NCI-H1436 (cell line): ENCODE measurements at regions not wholly inside any gene's neighbourhood (a gene's known extent, or its start where the extent isn't known, plus 50 kb on each side); places are given as distances from the start of the nearest gene placed in this dataset.
A peak's percentile ranks its signal among the peaks of the same experiment; 100 is the strongest.
"Not testable (repeated sequence)": the region's sequence is repeated elsewhere in the genome, so short reads cannot be mapped to it uniquely, and the experiment has no call there.

ENCODE experiments used
- DNase-seq: peaks from one replicate; lab custom pipeline; 2025; lab: John Stamatoyannopoulos, UW

- DNase-seq, result no peak
Observed at GRCh38 chr10:32141018-32141807, 85.0 kb upstream of the KIF5B start.

- DNase-seq, result no peak
Observed at GRCh38 chr10:32140403-32140802, 84.2 kb upstream of the KIF5B start.

- no peak for DNase-seq
Observed at GRCh38 chr10:32139223-32140073, 83.2 kb upstream of the KIF5B start.

DNA sequence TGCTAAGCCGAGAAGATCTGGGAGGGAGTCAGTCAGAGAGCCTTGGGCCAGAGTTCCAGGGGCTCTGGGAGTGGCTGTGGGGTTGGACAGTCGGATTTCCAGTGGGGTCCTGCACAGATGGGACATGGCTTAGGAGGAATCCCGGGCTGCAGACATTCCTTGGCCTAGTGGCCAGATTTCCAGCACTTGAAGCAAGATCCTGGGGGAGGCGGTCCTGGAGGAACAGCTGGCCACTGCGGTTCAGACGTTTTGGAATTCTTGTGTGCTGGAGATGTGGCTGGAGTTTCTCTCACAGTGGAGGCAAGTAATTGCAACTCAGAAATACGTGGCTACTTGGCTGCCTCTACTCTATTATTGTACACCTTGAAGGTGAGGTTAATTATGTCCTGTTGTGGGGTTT lies 80.7 kb upstream of the KIF5B start:
- not testable (repeated sequence) for DNase-seq

DNA sequence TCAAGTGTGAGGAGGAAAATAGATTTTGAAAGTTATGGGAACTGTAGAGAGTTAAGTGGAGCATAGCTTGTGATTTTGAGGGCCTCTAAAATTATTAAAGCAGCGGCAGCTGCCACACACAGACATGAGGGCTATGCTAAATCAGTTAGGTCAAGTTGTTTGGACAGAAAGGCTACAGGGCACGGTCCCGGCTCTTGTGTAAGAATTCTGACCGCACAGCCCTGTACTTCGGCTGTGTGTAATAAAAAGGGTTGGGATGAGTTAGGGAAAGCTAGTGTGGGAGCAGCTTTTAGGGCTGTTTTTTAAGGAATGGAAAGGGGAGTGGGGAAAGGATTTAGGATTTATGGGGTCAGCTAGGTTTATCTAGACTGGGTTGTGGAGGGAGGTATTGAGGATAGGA lies 79.6 kb upstream of the KIF5B start:
- DNase-seq, result not testable (repeated sequence)

DNA sequence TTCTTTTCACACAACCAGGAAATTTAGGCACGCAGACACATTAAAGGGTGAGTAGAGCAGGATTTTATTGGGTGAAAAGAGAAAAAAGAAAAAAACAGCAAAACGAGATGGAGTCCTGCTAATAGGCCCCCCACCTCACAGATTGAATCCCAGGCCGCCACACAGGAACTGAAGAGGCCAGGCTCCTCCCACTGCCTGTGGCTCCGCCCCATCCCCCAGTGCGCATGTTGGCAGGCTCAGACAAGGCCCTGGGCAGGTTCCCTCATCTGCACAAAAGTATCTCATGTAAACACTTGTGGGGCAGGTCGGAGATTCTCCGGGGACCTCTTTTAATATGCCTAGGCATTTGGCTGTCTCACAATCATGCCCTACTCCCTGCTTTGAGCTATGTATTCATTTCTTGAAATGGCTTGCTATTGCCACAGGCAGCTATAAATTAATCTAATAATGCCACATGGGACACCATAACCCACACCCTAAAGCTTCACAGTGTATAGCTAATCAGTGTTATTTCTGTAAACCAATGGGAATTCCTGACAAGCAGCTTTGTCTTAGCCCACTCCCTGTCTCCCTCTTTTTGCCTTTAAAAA lies 76.2 kb upstream of the KIF5B start:
- peak; percentile 31 for DNase-seq

DNA sequence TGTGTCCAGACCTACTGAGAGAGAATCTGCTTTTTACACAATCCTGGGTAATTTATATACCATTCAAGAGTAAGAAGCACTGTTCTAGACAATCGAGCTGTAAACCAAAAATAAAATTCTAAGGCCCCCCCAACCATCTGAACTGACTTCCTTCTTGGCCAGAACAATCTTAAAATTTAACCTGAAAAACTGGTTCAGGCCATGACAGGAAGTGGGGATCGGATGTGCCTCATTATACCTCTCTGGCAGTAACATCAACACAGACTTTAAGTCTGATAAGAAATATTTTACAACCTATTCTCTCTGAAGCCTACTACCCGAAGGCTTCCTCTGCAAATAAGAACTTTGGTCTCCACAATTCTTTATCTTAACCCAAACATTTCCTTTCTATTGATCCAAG lies 75.2 kb upstream of the KIF5B start:
- DNase-seq, result no peak

DNA sequence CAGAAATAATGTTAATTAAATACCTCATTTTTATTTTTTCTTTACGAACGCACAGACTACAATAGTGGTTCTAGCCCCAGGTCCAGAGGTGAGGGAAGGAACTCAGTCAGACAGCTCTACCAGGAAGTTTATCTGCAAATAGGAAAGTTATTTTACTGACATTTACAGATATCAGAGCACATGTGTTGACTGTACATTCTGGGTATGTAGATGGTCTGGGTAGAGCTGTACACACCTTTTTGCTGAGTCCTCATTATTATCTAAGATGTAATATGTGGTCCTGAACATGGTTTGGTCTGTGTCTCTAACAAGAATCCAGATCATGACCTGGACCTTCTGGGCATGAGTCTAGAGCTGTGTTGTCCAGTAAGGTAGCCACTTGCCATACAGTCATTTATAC lies 74.6 kb upstream of the KIF5B start:
- no peak for DNase-seq

- no peak for DNase-seq
Observed at GRCh38 chr10:32125023-32125422, 68.8 kb upstream of the KIF5B start.

- DNase-seq, result no peak
Observed at GRCh38 chr10:32123021-32123420, 66.8 kb upstream of the KIF5B start.

- DNase-seq, result no peak
Observed at GRCh38 chr10:32121648-32122047, 65.4 kb upstream of the KIF5B start.

DNA sequence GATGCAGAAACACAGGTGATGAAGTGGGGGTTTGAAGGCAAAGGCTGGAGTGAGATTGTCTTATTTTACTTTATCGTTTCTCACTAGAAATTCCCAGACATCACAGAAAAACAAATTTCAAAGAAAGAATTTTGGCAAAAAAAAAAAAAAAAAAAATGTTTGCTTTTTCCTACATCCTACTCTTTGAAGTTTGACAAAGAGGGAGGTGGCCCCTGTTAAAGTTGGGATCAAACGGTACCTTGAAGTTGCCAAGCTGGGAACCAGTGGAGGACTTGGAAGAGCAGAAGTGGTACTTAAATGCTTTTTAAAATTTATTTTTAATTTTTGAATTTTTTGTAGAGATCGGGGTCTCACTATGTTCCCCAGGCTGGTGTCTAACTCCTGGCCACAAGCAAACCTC lies 63.9 kb upstream of the KIF5B start:
- DNase-seq, result no peak

DNA sequence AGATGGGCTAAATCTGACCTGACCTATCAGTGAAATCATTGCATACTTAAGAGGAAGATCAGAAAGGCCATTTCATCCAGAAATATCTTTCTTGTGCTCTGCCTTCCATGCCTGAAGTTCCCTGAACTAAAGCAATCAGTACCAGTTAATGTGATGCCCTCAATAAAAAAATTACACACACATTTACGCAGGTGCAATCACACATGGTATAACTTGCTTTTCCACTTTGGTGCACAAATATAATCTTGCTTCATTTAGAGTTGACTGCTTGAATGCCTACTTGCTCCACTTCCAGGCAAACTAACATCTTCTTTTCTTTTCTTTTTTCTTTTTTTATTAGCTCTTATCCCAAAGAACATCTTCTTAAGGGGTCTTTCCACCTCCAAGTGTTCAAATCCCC lies 58.3 kb upstream of the KIF5B start:
- DNase-seq, result no peak

DNA sequence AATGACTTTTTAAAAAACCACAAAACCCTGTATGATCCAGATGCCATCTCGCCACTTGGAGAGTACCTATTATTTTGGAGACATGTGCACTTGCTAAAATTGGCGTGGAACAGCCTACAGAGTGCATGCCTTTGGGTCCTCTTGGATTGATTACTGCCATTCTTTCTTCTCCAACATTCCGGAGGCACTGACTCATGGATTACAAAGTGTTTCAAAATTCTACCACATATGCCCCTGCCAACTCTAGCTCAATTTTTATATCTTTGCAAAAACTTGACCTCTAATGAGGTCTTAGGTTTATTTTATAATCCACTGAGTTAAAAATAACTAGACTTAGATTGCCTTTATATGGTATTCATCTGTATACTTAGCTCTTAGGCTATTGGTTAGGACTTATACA lies 55.8 kb upstream of the KIF5B start:
- DNase-seq, result no peak

GRCh38 chr10:32111585-32111984 lies 55.4 kb upstream of the KIF5B start:
- DNase-seq, result no peak

GRCh38 chr10:32110790-32111189 lies 54.6 kb upstream of the KIF5B start:
- no peak for DNase-seq

- no peak for DNase-seq
Observed at GRCh38 chr10:32109603-32110002, 53.4 kb upstream of the KIF5B start.
